Activated CD4-positive, alpha-beta T cell treated with anti-CD3 and anti-CD28 coated beads, Interleukin-10, Interleukin-2, amounts not matched to agents 100 ng/mL and 50 ng/mL, durations not matched to agents 16 hours and 8 hours (primary cell): ENCODE measurements at regions not wholly inside any gene's neighbourhood (a gene's known extent, or its start where the extent isn't known, plus 50 kb on each side); places are given as distances from the start of the nearest gene placed in this dataset.

ENCODE experiments used
- DNase-seq: peaks from one replicate; pipeline ENCODE4 v3.0.0-alpha.2; 2020

DNA sequence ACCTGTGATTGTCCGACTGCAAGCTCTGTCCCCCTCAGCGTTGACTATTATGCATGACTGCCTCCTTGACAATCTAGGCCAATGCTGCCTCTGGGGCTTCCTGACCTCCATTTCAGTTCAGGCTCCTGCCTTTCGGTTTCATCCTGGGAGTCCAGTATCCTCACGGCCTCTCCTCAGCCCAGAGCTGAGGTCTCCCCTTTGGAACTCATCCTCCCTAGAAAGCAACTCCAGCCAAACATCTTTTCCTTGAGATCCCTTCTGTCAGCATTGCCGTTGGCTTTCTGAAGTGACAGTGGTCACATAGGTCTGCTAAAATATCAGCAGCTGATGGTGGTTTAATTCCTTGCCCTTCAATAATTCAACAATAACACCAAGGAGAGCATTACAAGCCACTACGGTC lies 519.1 kb upstream of the NBEA start:
- DNase-seq, result no peak

- DNase-seq, result no peak
These were observed 516.6 kb upstream of the NBEA start for GRCh38 chr13:34425327-34425949.

GRCh38 chr13:34428911-34429310 lies 513.2 kb upstream of the NBEA start:
- DNase-seq, result no peak

GRCh38 chr13:34430294-34430693 lies 511.8 kb upstream of the NBEA start:
- DNase-seq, result no peak

DNA sequence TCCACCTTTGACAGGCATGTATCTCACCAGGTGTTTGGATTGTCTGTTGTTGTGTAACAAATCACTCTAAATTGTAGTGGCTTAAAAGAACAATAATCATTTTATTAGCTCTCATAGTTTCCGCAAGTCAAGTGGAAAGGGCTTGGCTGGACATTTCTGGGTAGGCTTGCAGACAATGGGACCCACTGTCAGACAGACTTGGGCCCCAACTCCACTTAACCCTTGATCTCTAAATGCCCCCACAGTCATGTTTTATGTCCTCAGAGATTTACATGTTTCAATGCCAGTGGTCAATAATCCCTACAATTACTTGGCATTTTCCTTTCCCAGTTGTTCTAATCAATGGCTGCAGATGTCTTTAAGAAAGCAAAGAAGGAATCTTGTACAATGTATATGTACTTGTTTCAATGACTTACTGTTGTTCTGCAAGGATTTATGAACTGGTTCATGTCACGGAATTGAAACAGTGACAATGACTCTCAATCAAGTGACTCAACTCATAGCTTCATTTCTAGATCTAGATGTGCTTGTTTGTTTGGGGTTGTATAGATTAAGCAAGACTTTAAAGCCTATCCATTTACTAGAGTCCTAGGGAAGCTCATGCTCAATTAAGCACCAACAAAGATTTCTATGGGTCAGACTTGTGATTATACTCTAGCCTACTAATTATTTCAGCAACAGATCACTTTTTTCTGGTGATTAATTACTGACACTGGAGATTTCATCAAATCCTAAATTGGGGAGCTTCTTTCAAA lies 510.1 kb upstream of the NBEA start:
- DNase-seq, result no peak

DNA sequence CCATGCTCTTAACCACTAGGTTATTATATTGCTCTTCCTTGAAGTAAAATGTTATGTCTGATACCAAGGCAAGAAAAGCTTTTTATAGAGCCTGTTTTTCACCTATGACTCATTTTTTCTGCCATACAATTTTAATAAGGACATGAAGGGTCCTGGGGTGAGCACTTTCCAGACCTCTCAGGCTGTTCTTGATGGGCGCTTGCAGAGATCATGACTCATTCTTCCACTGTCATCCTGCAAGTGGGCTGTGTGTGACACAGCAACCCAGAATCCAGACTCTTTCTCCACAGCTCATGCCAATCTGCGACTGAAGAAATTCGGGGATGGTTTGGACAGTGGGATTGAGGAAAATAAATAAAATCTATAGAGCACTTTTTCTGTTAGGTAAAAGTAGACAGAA lies 506.7 kb upstream of the NBEA start:
- no peak for DNase-seq

DNA sequence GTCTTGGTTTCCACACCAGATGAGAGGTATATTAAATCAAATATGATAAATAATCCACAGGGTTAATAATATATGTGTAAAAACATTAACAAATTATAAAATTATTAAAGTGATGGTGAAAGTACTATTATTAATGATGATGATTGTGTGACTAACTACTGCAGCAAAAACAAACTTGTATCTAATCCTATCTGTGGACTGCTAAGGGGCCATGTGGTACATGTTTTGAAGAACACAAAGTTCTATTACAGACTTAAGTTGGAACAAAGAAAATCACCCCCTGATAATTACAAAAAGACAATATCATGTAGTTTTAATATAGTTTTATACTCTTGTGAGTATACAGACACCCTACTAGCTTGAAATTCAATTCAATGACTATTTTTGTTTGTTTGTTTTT lies 504.2 kb upstream of the NBEA start:
- DNase-seq, result no peak

- no peak for DNase-seq
These were observed 489.2 kb upstream of the NBEA start for GRCh38 chr13:34452831-34453230.

GRCh38 chr13:34458756-34459715 lies 483.0 kb upstream of the NBEA start:
- no peak for DNase-seq

DNA sequence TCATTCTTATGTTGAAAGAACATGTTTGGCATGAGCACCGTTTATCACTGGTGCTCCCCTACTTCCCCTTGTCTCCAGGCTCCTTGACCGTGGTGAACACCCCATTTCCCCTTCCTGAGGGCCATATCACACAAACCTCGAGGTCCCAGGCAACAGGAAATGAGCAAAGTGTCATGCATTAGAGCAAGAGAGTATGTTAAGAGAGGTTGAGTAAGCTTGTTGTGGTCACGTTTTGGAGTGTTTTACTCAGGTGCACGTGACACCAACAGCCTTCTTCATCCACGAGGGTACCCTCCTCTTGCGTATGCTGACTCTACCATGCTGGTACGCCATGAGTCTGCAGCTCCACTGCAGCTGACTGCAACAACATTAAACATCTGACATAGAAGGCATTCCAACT lies 482.2 kb upstream of the NBEA start:
- no peak for DNase-seq

GRCh38 chr13:34462843-34463242 lies 479.2 kb upstream of the NBEA start:
- DNase-seq, result no peak

DNA sequence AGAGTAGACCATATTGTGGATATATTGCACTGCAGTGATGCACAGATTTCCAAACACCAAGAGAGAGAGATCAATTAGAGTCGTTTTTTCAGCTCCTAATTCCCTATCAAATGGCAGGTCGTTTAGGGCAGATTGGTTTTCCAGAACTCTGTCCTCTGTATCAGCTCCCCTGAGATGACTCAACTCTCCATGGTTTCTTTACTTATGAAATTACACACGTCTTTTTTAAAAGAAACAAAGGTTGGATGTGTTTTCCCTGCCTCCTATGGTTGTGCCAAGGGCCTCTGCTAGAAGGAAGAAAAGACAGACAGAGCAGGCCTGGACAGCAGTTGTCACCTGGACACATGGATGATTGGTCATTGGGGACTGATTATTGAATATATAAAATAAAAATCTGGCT lies 478.1 kb upstream of the NBEA start:
- DNase-seq, result no peak

DNA sequence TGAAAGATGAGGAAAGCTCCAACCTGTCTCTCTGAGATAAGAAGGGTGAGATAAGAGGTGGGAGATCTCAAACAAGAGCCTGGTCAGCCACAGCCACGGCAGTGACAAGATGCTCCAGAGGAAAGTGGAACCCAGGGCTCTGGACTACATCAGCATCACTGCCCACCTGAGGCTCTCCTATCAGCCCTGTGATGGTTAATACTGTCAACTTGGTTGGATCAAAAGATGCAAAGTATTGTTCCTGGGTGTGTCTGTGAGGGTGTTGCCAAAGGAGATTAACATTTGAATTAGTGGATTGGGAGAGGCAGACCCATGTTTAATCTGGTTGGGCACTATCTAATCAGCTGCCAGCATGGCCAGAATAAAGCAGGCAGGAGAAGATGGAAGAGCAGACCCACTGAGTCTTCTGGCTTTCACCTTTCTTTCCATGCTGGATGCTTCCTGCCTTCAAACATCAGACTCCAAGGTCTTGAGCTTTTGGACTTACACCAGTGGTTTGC lies 476.6 kb upstream of the NBEA start:
- DNase-seq, result no peak

DNA sequence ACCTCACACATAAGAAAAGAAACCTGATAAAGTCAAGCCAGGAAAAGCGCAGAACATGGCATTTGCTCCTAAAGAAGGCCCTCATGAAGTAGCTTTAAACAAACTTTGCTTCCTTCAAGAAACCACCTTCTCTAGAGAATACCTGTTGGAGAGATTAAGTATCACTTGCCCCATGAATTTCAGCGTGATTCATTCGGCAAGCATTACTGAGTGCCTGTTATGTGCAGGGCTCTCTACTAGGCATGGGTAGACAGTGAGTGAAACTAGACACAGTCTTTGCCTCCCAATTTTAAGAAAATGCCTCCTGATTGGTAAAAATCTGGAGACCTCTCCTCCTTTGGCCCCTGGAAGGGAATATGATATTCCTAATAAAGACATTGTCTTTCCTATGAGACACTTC lies 475.8 kb upstream of the NBEA start:
- DNase-seq, result no peak

DNA sequence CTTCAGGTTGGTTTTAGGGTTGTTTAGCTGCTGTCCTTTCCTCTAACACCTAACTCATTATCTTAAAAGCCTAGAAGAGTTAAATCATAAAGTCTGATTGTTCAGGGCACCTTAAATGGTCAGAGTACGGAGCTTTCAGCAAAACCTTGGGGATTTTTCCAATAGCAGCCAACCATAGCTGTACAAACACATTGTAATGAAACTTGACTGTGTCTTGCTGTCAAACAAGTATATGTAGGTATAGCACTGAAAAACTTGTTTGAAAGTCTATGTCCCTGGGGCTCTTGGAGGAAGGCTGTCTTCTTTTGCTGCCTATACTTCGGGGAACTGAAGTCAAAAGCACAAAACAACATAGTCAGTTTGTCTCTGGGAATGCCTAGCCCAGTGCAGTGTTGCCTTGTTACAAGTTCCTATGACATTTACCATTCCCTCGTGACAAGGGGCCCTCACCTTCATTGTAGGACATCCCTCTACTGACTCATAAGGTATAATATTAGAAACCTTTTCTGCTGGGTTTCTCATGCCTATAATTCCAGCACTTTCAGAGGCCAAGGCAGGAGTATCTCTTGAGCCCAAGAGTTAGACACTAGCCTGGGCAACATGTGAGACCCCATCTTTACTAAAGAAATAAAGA lies 474.5 kb upstream of the NBEA start:
- no peak for DNase-seq

- DNase-seq, result no peak
These were observed 472.7 kb upstream of the NBEA start for GRCh38 chr13:34469196-34469986.

- no peak for DNase-seq
These were observed 467.7 kb upstream of the NBEA start for GRCh38 chr13:34474187-34474868.

DNA sequence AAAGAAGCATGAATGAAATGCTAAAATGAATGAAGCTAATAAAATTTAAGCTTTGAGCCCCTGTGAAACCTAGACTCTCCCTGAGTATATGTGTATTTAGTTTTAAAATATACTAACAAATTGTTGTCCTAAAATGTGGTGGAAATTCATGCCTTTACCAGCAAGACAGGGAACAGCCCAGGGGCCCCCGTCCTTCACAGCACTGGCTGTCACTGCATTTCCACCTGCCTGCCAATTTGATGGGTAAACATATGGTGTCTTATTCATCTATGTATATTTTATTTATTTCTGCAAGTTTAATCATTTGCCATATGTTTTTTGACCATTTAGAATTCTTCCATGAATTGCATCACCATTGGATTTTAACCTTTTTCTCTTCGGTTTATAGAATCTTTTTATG lies 463.7 kb upstream of the NBEA start:
- no peak for DNase-seq

- DNase-seq, result no peak
These were observed 440.1 kb upstream of the NBEA start for GRCh38 chr13:34502011-34502410.

DNA sequence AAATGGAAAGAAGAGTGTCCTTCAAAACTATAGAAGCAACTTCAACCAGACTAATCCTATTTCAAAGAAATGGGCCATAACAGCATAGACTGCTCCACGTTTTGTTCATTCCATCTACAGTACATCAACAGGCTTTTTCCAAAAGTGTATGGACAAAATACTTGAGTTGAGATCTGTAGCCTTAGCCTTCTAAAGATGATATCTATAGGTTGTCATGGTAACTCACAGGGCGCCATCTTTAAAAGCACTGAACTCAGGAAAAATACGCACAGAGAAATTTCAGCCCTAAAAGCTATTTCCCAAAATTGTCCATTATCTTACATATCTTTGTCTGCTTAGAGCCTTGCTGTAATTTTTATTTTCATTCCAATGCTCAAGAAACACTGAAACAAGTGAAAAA lies 439.4 kb upstream of the NBEA start:
- no peak for DNase-seq

- DNase-seq, result no peak
These were observed 435.3 kb upstream of the NBEA start for GRCh38 chr13:34506796-34507195.

DNA sequence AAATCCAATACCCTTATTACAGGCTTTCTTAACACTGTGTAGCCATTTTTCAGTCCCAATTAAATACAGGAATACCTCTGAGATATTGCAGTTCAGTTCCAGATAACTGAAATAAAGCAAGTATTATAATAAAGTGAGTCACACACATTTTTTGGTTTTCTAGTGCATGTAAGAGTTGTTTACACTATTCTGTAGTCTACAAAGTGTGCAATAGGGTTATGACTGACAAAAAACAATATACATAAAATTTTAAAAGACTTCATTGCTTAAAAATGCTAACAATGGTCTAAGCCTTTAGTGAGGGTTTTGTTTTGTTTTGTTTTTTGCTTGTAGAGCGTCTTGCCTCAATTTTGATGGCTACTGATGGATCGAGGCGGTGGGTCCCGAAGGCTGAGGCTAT lies 434.4 kb upstream of the NBEA start:
- DNase-seq, result no peak
